CD14-positive monocyte (primary cell): ENCODE measurements at regions not wholly inside any gene's neighbourhood (a gene's known extent, or its start where the extent isn't known, plus 50 kb on each side); places are given as distances from the start of the nearest gene placed in this dataset.
A peak's percentile ranks its signal among the peaks of the same experiment; 100 is the strongest.

ENCODE experiments used
- DNase-seq, 3 donors: peaks; one replicate each; pipeline ENCODE4 v3.0.0-alpha.2; 2011 to 2022
- H2AFZ ChIP-seq: 2 replicates; pipeline ENCODE4 v1.6.0; 2012; ENCODE audit warnings: mild to moderate bottlenecking, low read depth, low read length, inconsistent platforms; ENCODE audit not compliant: insufficient read depth, poor library complexity, severe bottlenecking
- H3K27ac ChIP-seq, 2 donors: 1 replicate in 1 of 2; 2 replicates in 1 of 2; pipeline ENCODE4 v1.5.1; 2012 to 2013; ENCODE audit warnings: low read length in 2 of 2, control low read depth in 1 of 2, inconsistent platforms in 1 of 2, low read depth in 1 of 2, mild to moderate bottlenecking in 1 of 2
- H3K27me3 ChIP-seq, 2 donors: one replicate each; pipeline versions ENCODE4 v1.6.0 to v1.6.1; 2011 to 2013; ENCODE audit warnings: low read length in 2 of 2; ENCODE audit not compliant: control insufficient read depth in 2 of 2, insufficient read depth in 2 of 2
- H3K36me3 ChIP-seq, 2 donors: replicated peaks in 1 of 2; 1 replicate in 1 of 2; 2 replicates in 1 of 2; pipeline versions ENCODE4 v1.5.1 to v1.6.1; 2012 to 2013; ENCODE audit warnings: low read length in 2 of 2, control low read depth in 1 of 2, inconsistent platforms in 1 of 2, mild to moderate bottlenecking in 1 of 2; ENCODE audit not compliant: insufficient read depth in 2 of 2, control insufficient read depth in 1 of 2
- H3K4me1 ChIP-seq, 2 donors: 1 replicate in 1 of 2; 2 replicates in 1 of 2; pipeline versions ENCODE4 v1.5.1 to v1.6.1; 2012 to 2013; ENCODE audit warnings: low read length in 2 of 2, control low read depth in 1 of 2, inconsistent platforms in 1 of 2, mild to moderate bottlenecking in 1 of 2, moderate library complexity in 1 of 2; ENCODE audit not compliant: insufficient read depth in 2 of 2, control insufficient read depth in 1 of 2
- H3K4me2 ChIP-seq: replicated peaks from 2 replicates; pipeline ENCODE3; 2012; ENCODE audit warnings: low read length, moderate library complexity, mild to moderate bottlenecking; ENCODE audit not compliant: poor library complexity, severe bottlenecking; ENCODE audit errors: extremely low read depth
- H3K4me3 ChIP-seq, 3 experiments: fragments of 200-600 bp in 1 of 3; sonication (generic) in 1 of 3; replicated peaks in 1 of 3; 1 replicate in 2 of 3; 2 replicates in 1 of 3; pipeline ENCODE4 v1.5.1; 2011 to 2013; ENCODE audit warnings: low read length in 3 of 3, mild to moderate bottlenecking in 3 of 3, control low read depth in 2 of 3, low read depth in 2 of 3, inconsistent platforms in 1 of 3, moderate library complexity in 1 of 3
- H3K79me2 ChIP-seq: 2 replicates; pipeline ENCODE4 v1.6.0; 2012; ENCODE audit warnings: mild to moderate bottlenecking, control low read depth, inconsistent platforms, low read length, moderate library complexity; ENCODE audit not compliant: insufficient read depth
- H3K9ac ChIP-seq: 2 replicates; pipeline ENCODE4 v1.6.0; 2017; ENCODE audit warnings: low read length, mild to moderate bottlenecking; ENCODE audit not compliant: insufficient read depth, poor library complexity, severe bottlenecking
- H3K9me3 ChIP-seq, 2 donors: replicated peaks in 1 of 2; 1 replicate in 1 of 2; 2 replicates in 1 of 2; pipeline versions ENCODE4 v1.5.1 to v1.6.1; 2012 to 2013; ENCODE audit warnings: low read length in 2 of 2, control low read depth in 1 of 2; ENCODE audit not compliant: control insufficient read depth in 1 of 2, insufficient read depth in 1 of 2
- H4K20me1 ChIP-seq: 2 replicates; pipeline ENCODE4 v1.6.0; 2012; ENCODE audit warnings: mild to moderate bottlenecking, low read length, control low read depth, moderate library complexity; ENCODE audit not compliant: insufficient read depth
- H3K27ac Mint-ChIP-seq, 7 donors: one replicate each; pipeline ENCODE4 v1.8.0; 2020; ENCODE audit warnings: mild to moderate bottlenecking in 7 of 7, mixed read lengths in 7 of 7, moderate library complexity in 6 of 7, inconsistent platforms in 2 of 7
- H3K27me3 Mint-ChIP-seq, 3 donors: one replicate each; pipeline ENCODE4 v1.8.0; 2021 to 2022; ENCODE audit warnings: low read depth in 3 of 3, mild to moderate bottlenecking in 3 of 3, mixed read lengths in 3 of 3, moderate library complexity in 3 of 3, inconsistent platforms in 1 of 3
- H3K36me3 Mint-ChIP-seq, 2 donors: one replicate each; pipeline ENCODE4 v1.8.0; 2020; ENCODE audit warnings: mixed read lengths in 2 of 2, inconsistent platforms in 1 of 2, mild to moderate bottlenecking in 1 of 2
- H3K4me1 Mint-ChIP-seq: one replicate; pipeline ENCODE4 v1.8.0; 2020; ENCODE audit warnings: mild to moderate bottlenecking, mixed read lengths
- H3K4me3 Mint-ChIP-seq, 2 donors: one replicate each; pipeline ENCODE4 v1.8.0; 2020; ENCODE audit warnings: mild to moderate bottlenecking in 2 of 2, mixed read lengths in 2 of 2, moderate library complexity in 1 of 2
- H3K9me3 Mint-ChIP-seq, 7 donors: one replicate each; pipeline ENCODE4 v1.8.0; 2020 to 2022; ENCODE audit warnings: mixed read lengths in 7 of 7, mild to moderate bottlenecking in 6 of 7, moderate library complexity in 6 of 7, inconsistent platforms in 2 of 7
- WGBS: methylation state at CpG from one replicate; pipeline ENCODE4 v1.1.5; 2013; ENCODE audit warnings: missing lambda C conversion rate; ENCODE audit not compliant: insufficient coverage; 5-methylcytosine and 5-hydroxymethylcytosine counted together
- intact Hi-C, 2 donors: fragments of 100-400 bp; cut with micrococcal nuclease; formaldehyde crosslinking; loops; one replicate each; pipeline versions ENCODE4 v1.15.0 to v1.15.1; 2023
- TF ChIP-seq, protein P1 (sequence below): fragments of 200-600 bp; IDR thresholded peaks from one replicate; pipeline ENCODE4 v1.8.0; 2022; ENCODE audit warnings: antibody characterized with exemption, mild to moderate bottlenecking

DNA sequence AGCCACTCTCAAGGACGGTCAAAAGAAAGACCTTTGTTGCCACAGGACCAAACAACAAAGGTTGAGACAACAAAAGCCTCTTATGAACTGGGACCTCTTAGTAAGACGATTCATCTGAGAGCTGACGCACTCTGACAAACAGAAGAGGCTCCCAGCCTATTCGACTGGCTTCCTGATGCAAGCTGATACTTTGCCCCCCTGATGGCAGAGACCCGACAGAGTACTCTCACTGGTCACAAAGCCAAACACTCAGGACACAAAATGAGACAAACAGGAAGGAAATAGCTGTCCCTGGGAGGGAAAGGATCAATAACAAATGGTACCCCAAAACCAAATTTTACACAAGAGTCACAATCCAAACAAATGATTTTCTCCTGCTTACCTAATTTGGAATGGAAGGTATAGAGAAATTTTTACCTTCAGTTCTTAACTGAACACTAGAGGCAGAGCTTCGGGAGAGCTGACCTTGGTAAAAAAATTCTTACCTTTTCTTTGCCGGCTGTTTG is 75.2 kb upstream of the PLAC8 start:
- WGBS, result 96% methylated on average over 4 of the region's 7 CpGs
- Histone ChIP-seq H3K27me3 (no peaks in the 10 kb centered on the region), H3K9ac (no peak overlapping the region), H3K27ac (no peak overlapping the region), H4K20me1 (no peaks in the 10 kb centered on the region), H3K9me3 (no peaks in the 10 kb centered on the region), H2AFZ (no peak overlapping the region), H3K36me3 (no peaks in the 10 kb centered on the region), H3K4me1 (peaks cover 42 to 44% of the 10 kb centered on the region in 2 donors), H3K4me2 (no peak overlapping the region), H3K4me3 (no peak overlapping the region), H3K79me2 (no peaks in the 10 kb centered on the region)
- Mint-ChIP-seq H3K27ac (peak overlapping the region in 2 of 7 donors; percentile 45 to 62), H3K4me3 (no peak overlapping the region), H3K9me3 (peaks cover 0 to 2% (median 0%) of the 10 kb centered on the region in 7 donors), H3K27me3 (peaks cover 0 to 3% (median 0%) of the 10 kb centered on the region in 3 donors), H3K4me1 (peaks cover 50% of the 10 kb centered on the region), H3K36me3 (no peaks in the 10 kb centered on the region)
- intact Hi-C loops, result loop anchor here in 1 of 2 donors (5.0 kb wide), 1 partner anchor 32 kb away; no protein-coding TSS in a partner anchor
- TF ChIP-seq, protein P1, sequence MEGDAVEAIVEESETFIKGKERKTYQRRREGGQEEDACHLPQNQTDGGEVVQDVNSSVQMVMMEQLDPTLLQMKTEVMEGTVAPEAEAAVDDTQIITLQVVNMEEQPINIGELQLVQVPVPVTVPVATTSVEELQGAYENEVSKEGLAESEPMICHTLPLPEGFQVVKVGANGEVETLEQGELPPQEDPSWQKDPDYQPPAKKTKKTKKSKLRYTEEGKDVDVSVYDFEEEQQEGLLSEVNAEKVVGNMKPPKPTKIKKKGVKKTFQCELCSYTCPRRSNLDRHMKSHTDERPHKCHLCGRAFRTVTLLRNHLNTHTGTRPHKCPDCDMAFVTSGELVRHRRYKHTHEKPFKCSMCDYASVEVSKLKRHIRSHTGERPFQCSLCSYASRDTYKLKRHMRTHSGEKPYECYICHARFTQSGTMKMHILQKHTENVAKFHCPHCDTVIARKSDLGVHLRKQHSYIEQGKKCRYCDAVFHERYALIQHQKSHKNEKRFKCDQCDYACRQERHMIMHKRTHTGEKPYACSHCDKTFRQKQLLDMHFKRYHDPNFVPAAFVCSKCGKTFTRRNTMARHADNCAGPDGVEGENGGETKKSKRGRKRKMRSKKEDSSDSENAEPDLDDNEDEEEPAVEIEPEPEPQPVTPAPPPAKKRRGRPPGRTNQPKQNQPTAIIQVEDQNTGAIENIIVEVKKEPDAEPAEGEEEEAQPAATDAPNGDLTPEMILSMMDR, result no peak
- DNase-seq, result no peak

DNA sequence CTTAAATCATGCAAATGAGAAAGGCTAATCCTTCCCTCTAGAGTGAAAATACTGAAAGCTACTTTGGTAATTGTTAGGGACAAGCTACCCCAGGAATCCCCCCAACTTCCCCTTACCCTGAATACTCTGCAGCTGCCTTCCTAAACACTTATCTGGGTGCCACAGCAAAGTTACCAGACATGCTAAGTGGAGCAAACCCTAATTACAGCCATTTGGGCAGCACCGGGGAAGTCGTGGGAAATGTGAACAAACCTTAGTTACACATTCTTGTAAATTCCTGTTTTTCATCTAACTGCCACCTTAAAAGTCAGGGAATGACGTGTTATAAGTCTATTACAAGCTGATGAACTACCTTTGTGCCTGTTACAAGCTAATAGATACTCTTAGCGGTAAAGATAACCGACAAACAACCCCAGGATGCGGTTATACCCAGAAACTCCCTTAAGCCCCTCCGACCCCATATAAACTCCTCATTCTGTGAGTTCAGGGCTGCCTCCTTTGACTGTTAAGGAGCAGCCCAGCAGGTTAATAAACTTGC is 66.0 kb upstream of the PLAC8 start:
- Histone ChIP-seq H4K20me1 (no peaks in the 10 kb centered on the region), H3K27me3 (no peaks in the 10 kb centered on the region), H3K4me3 (peak overlapping the region in 2 of 3 experiments; percentile 5 to 61), H3K36me3 (no peaks in the 10 kb centered on the region), H3K4me2 (peak overlapping the region; percentile 64), H3K27ac (peak overlapping the region in 1 of 2 donors; percentile 45), H2AFZ (peak overlapping the region; percentile 53), H3K9me3 (no peaks in the 10 kb centered on the region), H3K79me2 (no peaks in the 10 kb centered on the region), H3K9ac (no peak overlapping the region), H3K4me1 (peaks cover 12 to 15% of the 10 kb centered on the region in 2 donors)
- intact Hi-C loops, result no loop called here
- Mint-ChIP-seq H3K4me3 (peak overlapping the region in 1 of 2 donors; percentile 82), H3K9me3 (no peaks in the 10 kb centered on the region), H3K4me1 (peaks cover 16% of the 10 kb centered on the region), H3K27ac (peak overlapping the region in 4 of 7 donors; percentile 40 to 79 (median 66)), H3K36me3 (no peaks in the 10 kb centered on the region), H3K27me3 (no peaks in the 10 kb centered on the region)
- DNase-seq, result peak in 2 of 3 donors; percentile 37 to 86
- WGBS, result 50% methylated on average over 2 of the region's 7 CpGs
- TF ChIP-seq, protein P1, result no peak
